GM21423 (cell line): ENCODE measurements at regions not wholly inside any gene's neighbourhood (a gene's known extent, or its start where the extent isn't known, plus 50 kb on each side); places are given as distances from the start of the nearest gene placed in this dataset.

Experiments
- ATAC-seq: cut with Tn5 transposase; IDR thresholded peaks from one replicate; pipeline ENCODE4 v1.9.1; 2021; ENCODE audit warnings: mild to moderate bottlenecking, moderate library complexity; ENCODE audit not compliant: unreplicated experiment

- ATAC-seq: no peak
These were observed 729.8 kb downstream of the EFNA5 start for GRCh38 chr5:106940986-106941385.

GRCh38 chr5:106940301-106940846 is 730.4 kb downstream of the EFNA5 start:
- no peak for ATAC-seq

GRCh38 chr5:106923409-106923808 is 747.3 kb downstream of the EFNA5 start:
- ATAC-seq: no peak

- ATAC-seq: no peak
These were observed 749.2 kb downstream of the EFNA5 start for GRCh38 chr5:106921567-106921966.

- ATAC-seq: no peak
These were observed 760.3 kb downstream of the EFNA5 start for GRCh38 chr5:106910486-106910885.

GRCh38 chr5:106909716-106910115 is 761.0 kb downstream of the EFNA5 start:
- ATAC-seq: no peak

GRCh38 chr5:106907979-106908378 is 762.8 kb downstream of the EFNA5 start:
- no peak for ATAC-seq

GRCh38 chr5:106906199-106906598 is 764.5 kb downstream of the EFNA5 start:
- no peak for ATAC-seq

GRCh38 chr5:106894964-106895363 is 775.8 kb downstream of the EFNA5 start:
- ATAC-seq: no peak

- ATAC-seq: no peak
These were observed 788.7 kb downstream of the EFNA5 start for GRCh38 chr5:106882035-106882434.

GRCh38 chr5:106880656-106881055 is 790.1 kb downstream of the EFNA5 start:
- ATAC-seq: no peak

GRCh38 chr5:106877881-106878280 is 792.9 kb downstream of the EFNA5 start:
- ATAC-seq: no peak

GRCh38 chr5:106876665-106877194 is 794.0 kb downstream of the EFNA5 start:
- no peak for ATAC-seq

- no peak for ATAC-seq
These were observed 794.5 kb downstream of the EFNA5 start for GRCh38 chr5:106876298-106876622.

GRCh38 chr5:106875591-106876297 is 795.0 kb downstream of the EFNA5 start:
- ATAC-seq: no peak

- no peak for ATAC-seq
These were observed 795.8 kb downstream of the EFNA5 start for GRCh38 chr5:106874974-106875373.

GRCh38 chr5:106874531-106874930 is 796.2 kb downstream of the EFNA5 start:
- ATAC-seq: no peak

- ATAC-seq: no peak
These were observed 797.2 kb downstream of the EFNA5 start for GRCh38 chr5:106873568-106873967.

- no peak for ATAC-seq
These were observed 805.5 kb downstream of the EFNA5 start for GRCh38 chr5:106865279-106865678.

GRCh38 chr5:106862450-106863193 is 808.1 kb downstream of the EFNA5 start:
- ATAC-seq: no peak

- ATAC-seq: no peak
These were observed 810.2 kb downstream of the EFNA5 start for GRCh38 chr5:106860398-106861044.

- no peak for ATAC-seq
These were observed 812.1 kb downstream of the EFNA5 start for GRCh38 chr5:106858616-106859015.
